GM19452 (cell line): ENCODE measurements at regions not wholly inside any gene's neighbourhood (a gene's known extent, or its start where the extent isn't known, plus 50 kb on each side); places are given as distances from the start of the nearest gene placed in this dataset.
"Not testable (repeated sequence)": the region's sequence is repeated elsewhere in the genome, so short reads cannot be mapped to it uniquely, and the experiment has no call there.

Source experiments
- ATAC-seq: cut with Tn5 transposase; IDR thresholded peaks from one replicate; pipeline ENCODE4 v1.9.1; 2021; ENCODE audit not compliant: unreplicated experiment

DNA sequence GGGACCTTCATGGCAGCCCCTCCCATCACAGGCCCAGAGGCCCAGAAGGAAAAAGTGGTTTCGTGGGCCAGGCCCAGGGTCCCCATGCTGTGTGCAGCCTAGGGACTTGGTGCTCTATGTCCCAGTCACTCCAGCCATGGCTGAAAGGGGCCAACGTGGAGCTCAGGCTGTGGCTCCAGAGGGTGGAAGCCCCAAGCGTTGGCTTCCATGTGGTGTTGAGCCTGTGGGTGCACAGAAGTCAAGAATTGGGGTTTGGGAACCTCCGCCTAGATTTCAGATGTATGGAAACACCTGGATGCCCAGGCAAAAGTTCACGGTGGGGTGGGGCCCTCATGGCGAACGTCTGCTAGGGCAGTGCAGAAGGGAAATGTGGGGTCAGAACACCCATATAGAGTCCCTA is 105.3 kb upstream of the UNC5B start:
- not testable (repeated sequence) for ATAC-seq

DNA sequence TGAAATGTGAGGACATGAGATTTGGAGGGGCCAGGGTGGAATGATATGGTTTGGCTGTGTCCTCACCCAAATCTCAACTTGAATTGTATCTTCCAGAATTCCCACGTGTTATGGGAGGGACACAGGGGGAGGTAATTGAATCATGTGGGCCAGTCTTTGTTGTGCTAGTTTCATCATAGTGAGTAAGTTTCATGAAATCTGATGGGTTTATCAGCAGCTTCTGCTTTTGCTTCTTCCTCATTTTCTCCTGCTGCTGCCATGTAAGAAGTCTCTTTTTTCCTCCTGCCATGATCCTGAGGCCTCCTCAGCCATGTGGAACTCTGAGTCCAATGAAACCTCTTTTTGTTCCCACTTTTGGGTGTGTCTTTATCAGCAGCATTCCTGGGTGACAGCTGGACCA is 104.3 kb upstream of the UNC5B start:
- ATAC-seq = not testable (repeated sequence)

DNA sequence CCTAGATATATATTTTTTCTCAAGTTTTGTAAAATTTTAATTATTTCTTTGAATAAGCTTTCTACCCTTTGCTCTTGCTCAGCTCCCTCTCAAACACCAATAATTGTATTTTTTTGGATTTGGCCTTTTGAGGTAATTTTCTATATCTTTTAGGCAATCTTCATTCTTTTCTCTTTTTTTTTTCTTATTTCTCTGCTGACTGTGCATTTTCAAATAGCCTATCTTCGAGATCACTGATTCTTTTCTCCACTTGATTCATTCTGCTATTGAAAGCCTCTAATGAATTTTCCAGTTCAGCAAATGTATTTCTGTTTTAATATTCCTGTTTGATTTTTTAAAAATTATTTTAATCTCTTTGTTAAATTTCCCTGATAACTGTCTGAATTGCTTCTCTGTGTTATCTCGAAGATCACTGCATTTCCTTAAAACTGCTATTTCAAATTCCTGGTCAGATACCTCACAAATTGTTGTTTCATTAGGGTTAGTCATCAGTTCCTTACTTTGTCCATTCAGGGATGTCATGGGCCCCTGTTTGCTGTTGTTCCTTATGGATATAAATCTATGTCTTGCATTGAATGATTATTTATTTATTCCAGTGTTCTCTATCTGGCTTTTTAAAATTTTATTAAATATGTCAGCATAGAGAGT is 100.1 kb upstream of the UNC5B start:
- ATAC-seq = no peak

DNA sequence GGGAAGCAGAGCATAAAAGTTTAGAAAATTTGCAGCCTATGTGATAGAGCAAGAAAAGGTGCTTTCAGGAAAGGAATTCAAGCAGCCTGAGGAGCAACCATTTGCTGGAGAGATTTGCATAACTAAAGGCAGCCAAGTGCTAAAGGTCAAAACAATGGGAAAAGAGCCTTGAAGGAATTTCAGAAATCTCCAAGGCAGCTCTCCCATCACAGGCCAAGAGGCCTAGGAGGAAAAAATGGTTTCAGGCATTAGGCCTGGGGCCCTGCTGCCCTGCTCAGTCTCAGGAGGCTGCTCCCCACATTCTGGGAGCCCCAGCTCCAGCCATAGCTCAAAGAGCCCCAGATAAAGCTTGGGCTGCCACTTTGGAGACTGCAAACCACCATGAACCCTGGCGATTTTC is 95.9 kb upstream of the UNC5B start:
- ATAC-seq = no peak

DNA sequence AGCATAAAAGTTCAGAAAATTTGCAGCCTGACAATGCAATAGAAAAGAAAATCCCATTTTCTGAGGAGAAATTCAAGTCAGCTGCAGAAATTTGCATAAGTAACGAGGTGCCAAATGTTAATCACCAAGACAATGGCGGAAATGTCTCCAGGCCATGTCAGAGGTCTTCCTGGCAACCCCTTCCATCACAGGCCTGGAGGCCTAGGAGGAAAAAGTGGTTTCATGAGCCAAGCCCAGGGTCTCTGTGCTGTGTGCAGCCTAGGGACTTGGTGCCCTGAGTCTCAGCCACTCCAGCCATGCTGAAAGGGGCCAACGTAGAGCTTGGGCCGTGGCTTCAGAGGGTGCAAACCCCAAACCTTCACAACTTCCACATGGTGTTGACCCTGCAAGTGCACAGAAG is 94.8 kb upstream of the UNC5B start:
- not testable (repeated sequence) for ATAC-seq

DNA sequence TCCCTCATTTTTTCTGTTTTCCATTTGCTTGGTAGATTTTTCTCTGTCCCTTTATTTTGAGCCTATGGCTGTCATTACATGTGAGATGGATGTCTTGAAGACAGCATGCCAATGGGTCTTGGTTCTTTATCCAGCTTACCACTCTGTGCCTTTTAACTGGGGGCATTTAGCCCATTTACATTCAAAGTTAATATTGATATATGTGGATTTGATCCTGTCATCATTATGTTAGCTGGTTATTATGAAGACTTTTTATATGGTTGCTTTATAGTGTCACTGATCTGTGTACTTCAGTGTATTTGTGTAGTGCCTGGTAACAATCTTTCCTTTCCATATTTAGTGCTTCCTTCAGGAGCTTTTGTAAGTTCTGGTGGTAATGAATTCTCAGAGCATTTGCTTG is 89.3 kb upstream of the UNC5B start:
- ATAC-seq = no peak

DNA sequence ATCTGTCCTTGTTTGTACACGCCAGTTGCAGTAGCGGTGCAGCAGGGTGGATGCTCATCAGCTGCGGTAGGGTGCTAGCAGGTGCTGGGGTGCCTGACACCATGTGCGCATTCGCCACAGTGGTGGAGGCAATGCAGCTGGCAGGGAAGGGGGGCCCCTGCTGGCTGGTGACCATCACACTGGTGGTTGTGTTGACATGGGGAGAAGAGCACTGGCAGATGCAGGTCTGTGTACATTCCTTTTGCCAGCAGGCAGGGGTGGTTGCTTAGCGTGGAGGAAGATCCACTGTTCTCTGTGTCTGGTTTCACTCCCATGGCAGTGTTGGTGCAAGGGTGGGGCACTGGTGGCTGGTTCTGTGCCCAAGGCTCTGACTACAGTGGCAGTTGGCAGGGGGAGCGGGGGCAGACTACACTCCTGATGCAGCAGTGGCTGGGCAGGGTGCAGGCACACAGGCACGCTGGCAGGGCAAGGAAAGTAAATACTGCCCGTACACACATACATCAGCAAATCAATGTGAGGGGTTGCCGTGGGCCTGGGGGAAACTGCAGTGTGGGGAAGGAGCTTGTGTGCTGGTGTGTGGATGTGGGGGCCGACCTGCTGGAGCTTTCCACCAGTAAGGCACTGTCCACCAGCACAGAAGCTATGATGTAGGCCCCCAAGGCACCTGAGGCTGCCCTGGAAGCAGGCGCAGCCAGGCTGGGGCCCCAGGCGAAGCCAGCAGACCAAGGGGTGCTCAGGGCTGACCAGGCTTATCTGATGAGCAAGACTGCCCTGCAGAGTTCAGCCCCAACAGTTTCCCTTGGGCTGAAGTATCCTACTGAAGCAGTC is 87.2 kb upstream of the UNC5B start:
- ATAC-seq = no peak

DNA sequence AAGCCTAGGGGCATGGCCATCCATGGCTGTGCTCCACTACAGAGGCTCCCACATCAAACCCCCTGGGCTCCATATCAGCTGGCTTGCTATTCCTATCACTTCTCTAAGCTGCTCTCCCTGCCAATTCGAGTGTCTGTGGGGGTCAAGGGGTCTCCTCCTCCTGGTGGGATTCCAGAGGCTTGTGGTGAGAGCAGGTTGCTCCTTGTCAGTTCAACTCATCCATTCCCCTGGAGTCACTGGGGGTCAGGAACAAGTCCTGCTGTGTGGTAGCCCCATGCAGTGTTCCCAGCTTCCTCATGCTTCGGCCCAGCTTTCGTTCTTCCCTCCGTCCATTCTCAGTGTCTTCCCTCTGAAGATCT is 86.6 kb upstream of the UNC5B start:
- ATAC-seq = no peak

DNA sequence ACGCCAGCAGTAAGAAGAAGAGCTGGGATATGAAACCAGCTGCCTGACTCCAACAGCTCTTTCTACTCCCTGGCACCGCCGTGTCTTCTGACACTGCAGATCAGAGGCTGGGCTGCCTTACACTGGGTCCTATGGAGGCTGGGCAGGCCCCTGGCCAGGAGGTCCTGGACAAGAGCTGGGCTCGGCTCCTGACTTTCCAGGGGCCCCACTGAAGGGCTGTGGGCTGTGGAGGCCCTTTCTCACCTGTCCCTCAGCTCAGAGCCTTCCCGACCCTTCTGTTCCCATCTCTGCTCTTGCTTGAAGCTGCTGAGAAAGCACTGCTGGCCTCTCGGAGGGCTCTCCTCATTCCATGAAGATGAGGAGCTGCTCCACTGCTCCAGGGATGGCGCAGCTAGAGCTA is 85.9 kb upstream of the UNC5B start:
- no peak for ATAC-seq

DNA sequence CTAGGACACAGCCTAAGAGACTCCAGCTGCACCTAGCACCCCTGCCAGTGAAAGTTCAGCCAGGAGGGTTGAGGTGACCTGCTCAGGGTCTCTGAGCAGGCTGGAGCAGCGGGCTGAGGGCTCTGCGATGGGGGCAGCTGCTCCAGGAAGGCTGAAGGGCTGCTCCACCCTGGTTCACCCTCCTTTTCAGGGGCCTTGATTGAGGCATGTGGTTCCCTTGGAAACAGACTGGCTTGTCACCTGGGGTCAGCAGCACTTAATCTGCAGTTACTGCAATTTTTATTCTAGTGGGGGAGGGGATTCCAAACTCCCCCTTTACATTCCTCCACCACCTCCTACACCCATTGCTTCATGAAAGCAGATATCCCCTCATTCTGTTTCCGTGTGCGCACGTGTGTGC is 85.3 kb upstream of the UNC5B start:
- no peak for ATAC-seq

DNA sequence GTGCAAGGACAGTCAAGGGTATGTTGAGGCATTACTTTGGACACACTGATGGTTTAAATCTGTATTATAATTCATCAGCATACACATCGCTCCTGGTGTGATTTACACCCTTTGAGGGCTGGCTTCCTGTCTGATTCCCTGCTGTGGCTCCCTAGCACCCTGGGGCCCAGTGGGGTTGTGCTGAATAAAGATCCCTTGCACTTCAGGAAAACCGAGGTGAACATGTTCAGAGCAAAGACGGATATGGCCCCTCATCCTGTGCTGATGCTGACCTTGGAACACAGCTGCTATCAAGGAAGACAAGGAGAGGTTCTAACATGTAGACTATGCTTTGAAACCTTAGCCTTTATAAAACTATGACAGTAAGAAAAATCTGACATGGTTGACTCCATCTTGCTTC is 84.6 kb upstream of the UNC5B start:
- ATAC-seq = no peak

DNA sequence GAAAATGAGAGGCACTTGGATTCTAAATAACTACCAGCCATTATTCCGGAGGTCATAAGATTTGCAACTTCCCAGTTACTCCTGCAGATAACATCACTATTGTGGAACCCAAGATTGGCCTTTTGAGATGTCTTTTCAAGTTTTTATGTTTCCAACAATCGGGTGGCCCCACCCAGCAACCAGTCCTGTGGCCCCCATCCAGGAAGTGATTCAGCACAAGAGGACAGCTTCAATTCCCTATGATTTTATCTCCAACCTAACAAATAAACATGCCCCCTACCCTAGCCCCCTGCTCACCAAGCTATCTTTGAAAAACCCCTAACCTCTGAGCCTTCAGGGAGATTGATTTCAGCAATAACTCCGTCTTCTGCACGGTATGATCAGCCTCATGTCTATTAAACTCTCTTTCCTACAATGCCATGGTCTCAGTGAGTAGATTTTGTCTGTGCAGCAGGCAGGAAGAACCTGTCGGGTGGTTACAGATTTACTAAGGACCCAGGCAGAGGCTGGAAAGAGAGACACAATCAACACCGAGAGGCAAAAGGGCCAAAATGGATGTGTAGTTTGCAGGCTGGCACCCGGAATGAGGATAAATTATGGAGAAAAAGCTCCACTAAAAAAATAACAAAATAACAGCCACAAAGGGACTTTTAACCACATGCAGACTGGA is 83.9 kb upstream of the UNC5B start:
- ATAC-seq = no peak

DNA sequence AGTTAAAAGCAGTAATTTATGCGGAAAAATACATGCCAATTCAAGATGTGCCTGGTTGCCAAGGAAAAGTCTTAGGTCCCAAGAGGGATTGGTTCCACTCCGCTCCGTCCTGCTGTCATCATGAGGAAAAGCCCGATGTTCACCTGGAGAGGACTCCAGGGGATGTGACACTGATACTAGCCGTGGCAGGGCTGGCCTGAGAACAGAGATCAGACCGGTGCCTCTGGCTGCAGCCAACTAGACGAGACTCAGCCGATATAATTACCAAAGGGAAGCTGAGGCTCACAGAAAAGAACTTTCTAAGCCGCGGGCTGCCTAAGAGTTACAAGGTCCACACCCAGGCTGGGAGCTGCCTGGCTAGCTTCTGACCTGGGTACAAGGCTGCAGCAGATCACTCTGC is 81.3 kb upstream of the UNC5B start:
- no peak for ATAC-seq

DNA sequence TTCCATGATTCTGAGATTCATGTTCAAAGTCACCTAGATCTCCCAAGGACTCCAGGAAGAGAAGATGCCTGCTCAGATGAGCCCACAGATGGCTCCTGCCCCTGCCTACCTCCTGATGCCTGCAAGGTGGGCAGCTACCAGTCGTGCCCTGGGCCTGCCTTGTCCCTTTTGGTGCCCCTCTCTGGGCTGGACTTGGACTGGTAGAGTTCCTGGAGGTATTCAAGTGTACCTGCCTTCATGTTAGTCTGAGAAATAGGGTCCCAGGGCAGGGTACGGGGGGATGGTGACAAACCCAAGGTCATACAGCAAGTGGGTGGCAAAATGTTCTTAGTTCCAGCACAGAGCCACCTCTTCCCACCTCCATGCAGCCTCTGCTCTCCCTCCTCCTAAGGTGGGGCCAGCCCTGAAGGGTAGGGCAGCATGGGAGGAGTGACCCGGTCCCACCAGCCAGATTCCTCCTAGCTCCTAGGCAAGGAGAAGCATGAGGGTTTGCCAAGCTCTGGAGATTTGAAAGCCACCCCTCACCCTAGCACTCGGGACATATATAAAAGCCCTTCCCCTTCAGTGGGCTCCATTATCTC is 80.8 kb upstream of the UNC5B start:
- no peak for ATAC-seq

DNA sequence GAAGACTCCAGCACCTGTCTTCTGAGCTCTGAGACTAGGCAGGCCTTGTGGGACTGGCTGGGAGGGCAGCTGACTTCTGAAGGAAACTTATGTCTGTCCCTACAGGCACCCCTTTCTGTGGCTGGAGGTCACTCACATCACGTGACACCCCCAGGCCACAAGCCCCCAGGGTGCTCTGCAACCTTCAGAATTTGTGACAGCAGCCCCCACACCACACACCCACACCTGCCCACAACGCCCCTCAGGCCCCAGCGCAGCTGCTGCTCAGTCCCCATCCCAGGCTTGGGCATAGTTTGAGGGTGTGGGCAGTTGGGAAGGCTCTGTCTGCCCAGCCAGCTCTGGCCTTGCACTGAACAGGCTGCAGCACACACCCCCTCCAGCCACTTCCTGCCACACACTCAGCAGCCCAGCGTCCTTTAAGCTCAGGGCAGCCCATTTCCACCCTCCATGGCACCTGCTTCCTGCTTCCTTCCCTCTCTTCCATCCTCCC is 80.0 kb upstream of the UNC5B start:
- no peak for ATAC-seq

DNA sequence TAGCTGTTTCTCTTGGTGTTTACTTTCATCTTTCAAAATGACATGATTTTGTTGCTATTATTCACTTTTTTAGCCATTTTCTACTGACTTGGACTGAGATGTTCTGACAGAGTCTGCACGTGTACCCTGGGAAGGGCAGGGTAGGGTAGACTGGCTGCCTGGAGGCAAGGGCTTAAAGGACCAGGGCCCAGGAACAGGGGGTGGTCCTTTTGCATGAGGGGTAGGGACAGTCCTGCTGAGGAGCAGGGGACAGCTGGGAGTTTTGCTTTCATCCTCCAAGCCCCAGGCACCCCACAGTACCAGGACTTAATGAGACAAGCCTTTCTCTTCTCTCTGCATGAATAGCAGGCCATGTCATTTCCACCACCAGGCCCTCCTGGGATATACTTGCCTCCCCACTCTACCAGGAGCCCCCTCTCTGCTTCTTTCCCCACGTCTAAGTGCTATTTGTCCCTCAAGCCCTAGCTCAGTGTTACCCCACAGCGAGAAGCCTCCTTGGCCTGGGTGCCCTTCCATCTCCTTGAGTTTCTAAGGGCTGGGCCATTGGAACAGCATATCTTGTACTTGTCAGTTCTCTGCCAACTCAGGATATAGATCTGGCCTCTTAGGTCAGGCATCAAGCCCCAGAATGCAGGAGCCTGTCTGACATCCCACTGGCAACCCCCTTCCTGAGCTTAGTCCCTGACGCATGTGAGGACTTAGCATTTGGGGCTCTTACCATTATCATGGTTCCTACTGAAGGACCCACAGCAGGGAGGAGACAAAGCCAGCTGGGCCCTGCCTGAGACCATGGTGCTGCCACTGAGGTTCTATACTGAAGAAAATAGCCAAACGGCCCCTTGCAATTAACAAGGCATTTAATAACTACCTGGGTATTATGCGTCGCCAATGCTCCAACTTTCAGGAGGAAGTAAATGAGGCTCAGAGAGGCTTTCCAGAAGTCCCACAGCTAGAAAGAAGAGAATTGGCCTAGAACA is 78.4 kb upstream of the UNC5B start:
- ATAC-seq = no peak

DNA sequence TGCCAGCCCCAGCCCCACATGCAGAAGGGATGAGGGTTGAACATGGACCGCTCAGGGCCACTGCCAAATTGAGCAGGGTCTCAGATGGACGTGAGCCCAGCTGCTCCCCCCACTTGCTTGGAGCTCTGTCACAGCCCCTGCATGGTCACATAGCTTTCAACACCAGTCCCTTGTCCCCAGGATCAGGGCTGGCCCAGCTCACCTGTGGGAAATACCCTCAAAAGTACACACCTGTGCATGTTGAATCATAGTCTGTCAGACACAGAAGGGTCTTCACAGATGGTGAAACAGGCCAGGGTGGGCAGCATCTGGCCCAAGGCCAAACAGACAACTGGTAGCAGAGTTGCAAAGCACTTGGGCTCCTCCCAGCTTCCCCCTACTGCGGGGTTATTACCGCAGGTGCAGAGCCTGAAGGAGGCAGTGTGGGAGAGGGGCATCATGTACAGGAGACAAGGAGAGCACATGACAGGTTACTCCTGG is 77.6 kb upstream of the UNC5B start:
- ATAC-seq = no peak

DNA sequence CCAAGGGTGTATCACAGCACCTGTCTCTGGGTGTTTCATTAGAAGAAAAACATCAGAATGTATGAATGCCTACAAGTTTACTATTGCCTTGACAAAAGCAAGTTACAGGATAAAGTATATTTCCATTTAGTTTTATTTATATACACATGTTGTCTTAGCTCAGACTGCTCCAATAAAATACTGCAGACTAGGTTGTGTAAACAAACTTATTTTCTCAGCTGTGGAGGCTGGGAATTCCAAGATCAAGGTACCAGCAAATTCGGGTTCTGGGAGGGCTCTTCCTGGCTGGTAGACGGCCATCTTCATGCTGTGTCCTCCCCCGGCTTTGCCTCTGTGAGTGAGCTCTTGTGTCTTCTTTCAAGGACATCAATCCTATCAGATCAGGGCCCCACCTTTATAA is 77.1 kb upstream of the UNC5B start:
- no peak for ATAC-seq

DNA sequence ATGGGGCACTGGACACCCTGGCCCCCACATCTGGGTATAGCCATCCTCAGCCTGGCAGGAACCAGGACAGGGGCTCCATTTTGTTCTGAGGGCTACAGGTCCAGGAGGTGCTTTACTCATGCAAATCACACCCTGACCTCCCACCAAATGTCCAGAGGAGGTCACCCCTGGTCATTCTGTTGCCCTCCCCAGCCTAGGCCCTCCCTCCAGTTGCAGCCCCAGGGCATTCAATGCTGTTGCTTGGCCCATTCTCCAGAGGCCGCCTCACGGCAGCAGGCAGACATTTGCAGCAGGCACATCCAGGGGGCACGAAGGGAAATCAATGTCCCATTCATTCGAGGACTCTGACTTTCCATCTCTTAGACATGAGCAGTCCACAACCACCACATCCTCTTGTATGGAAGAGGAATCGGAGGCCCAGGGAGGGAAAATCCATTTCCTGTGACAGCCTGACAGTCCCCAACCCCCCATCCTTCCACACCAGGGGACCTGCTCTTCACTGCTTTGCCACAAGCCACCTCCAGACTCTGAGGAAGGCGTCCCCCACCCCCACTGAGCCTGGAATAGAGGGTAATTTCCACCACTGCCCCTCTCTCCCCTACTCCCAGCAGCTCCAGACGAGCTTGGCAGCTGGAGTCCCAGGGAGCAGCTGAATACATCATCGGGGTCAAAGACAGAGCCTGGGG is 76.2 kb upstream of the UNC5B start:
- ATAC-seq = no peak

DNA sequence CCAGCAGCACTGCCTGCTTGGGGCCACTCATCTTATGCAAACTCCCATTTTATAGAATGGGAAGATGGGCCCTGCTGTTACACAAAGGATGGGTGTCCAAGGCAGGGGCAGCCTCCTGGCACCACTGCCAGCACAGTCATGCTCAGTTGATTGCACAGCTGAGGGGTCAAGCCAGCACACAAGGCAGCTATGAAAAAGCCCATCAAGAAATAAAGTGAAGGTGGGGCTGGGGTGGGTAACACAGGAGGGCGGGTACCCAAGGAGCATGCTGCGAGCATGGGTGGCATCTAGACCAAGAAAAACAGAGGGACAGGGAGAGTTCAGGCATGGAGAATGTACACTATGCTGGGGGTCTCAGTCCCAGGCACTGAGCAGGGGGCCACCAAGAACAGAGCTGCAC is 74.7 kb upstream of the UNC5B start:
- no peak for ATAC-seq
